AG04449 (cell line): ENCODE measurements at regions not wholly inside any gene's neighbourhood (a gene's known extent, or its start where the extent isn't known, plus 50 kb on each side); places are given as distances from the start of the nearest gene placed in this dataset.
"Not testable (repeated sequence)": the region's sequence is repeated elsewhere in the genome, so short reads cannot be mapped to it uniquely, and the experiment has no call there.

Experiments used
- CTCF ChIA-PET: fragments of 350-600 bp; formaldehyde crosslinking; extraction: SDS; loops from one replicate; lab custom pipeline; 2021; ENCODE audit warnings: antibody characterized with exemption; lab: Yijun Ruan, JAX
- POLR2A ChIA-PET: fragments of 400-600, 350-600 bp; formaldehyde crosslinking; extraction: SDS; loops from one replicate; lab custom pipeline; 2020; ENCODE audit warnings: antibody characterized with exemption, inconsistent platforms; lab: Yijun Ruan, JAX
- DNase-seq: peaks from one replicate; pipeline ENCODE4 v3.0.0-alpha.2; 2010; ENCODE audit warnings: low read depth, low spot score
- H3K4me3 ChIP-seq: 2 replicates; pipeline ENCODE4 v1.5.1; 2011; ENCODE audit warnings: low read depth, mild to moderate bottlenecking, control low read depth, low read length
- CTCF ChIP-seq: IDR thresholded peaks from one replicate; pipeline ENCODE4 v1.5.1; 2011; ENCODE audit warnings: mild to moderate bottlenecking, moderate library complexity, low read length, control low read depth, inconsistent platforms; ENCODE audit not compliant: insufficient read depth; ENCODE audit errors: missing control alignments

- no peak for TF ChIP-seq CTCF
- ChIA-PET CTCF (no interaction called here), POLR2A (no interaction called here)
- peak; percentile 72 for DNase-seq
- no peak overlapping the region for H3K4me3 ChIP-seq
These were observed 146.0 kb upstream of the GNAI1 start for GRCh38 chr7:79988653-79989052.

GRCh38 chr7:79984210-79984609 is 150.4 kb upstream of the GNAI1 start:
- CTCF ChIA-PET = no interaction called here
- no peak for TF ChIP-seq CTCF
- POLR2A ChIA-PET = no interaction called here
- H3K4me3 ChIP-seq = no peak overlapping the region
- DNase-seq = no peak

- DNase-seq = no peak
- no peak for TF ChIP-seq CTCF
- CTCF ChIA-PET = interaction anchor here (1.0 kb wide), 1 partner anchor 21 kb away, joined by 3 read pairs; no protein-coding TSS in a partner anchor
- no peak overlapping the region for H3K4me3 ChIP-seq
- POLR2A ChIA-PET = no interaction called here
These were observed 152.4 kb upstream of the GNAI1 start for GRCh38 chr7:79982141-79982770.

- TF ChIP-seq CTCF = no peak
- H3K4me3 ChIP-seq = no peak overlapping the region
- ChIA-PET CTCF (no interaction called here), POLR2A (no interaction called here)
- DNase-seq = no peak
These were observed 154.3 kb upstream of the GNAI1 start for GRCh38 chr7:79980376-79980775.

GRCh38 chr7:79979437-79979836 is 155.2 kb upstream of the GNAI1 start:
- no peak overlapping the region for H3K4me3 ChIP-seq
- CTCF ChIA-PET = no interaction called here
- POLR2A ChIA-PET = no interaction called here
- no peak for TF ChIP-seq CTCF
- DNase-seq = no peak

GRCh38 chr7:79977481-79977880 is 157.2 kb upstream of the GNAI1 start:
- no peak overlapping the region for H3K4me3 ChIP-seq
- TF ChIP-seq CTCF = no peak
- CTCF ChIA-PET = no interaction called here
- DNase-seq = no peak
- POLR2A ChIA-PET = no interaction called here

- CTCF ChIA-PET = interaction anchor here (1.2 kb wide), 1 partner anchor 18 kb away, joined by 3 read pairs; no protein-coding TSS in a partner anchor
- DNase-seq, POLR2A ChIA-PET, H3K4me3 ChIP-seq: not testable (repeated sequence)
These were observed 158.0 kb upstream of the GNAI1 start for GRCh38 chr7:79976711-79977020.

GRCh38 chr7:79975986-79976710 is 158.5 kb upstream of the GNAI1 start:
- H3K4me3 ChIP-seq, POLR2A ChIA-PET, DNase-seq: not testable (repeated sequence)
- CTCF ChIA-PET = interaction anchor here (1.2 kb wide), 1 partner anchor 18 kb away, joined by 3 read pairs; no protein-coding TSS in a partner anchor
